DOHH2 (cell line): ENCODE measurements at regions not wholly inside any gene's neighbourhood (a gene's known extent, or its start where the extent isn't known, plus 50 kb on each side); places are given as distances from the start of the nearest gene placed in this dataset.

Source experiments
- H3F3A ChIP-seq: fragments of 200-600 bp; sonication (generic), shearing (Covaris generic); 2 replicates; pipeline ENCODE4 v1.6.0; 2016; ENCODE audit warnings: antibody characterized with exemption, mild to moderate bottlenecking; ENCODE audit not compliant: control insufficient read depth, insufficient read depth
- H3K27ac ChIP-seq: fragments of 200-600 bp; sonication (generic); 2 replicates; pipeline ENCODE4 v1.5.1; 2014; ENCODE audit warnings: low read depth, mild to moderate bottlenecking, low read length, moderate library complexity
- H3K27me3 ChIP-seq: fragments of 200-600 bp; sonication (generic); 2 replicates; pipeline ENCODE4 v1.6.1; 2014; ENCODE audit warnings: mild to moderate bottlenecking, low read length, mixed read lengths; ENCODE audit not compliant: control insufficient read depth
- H3K36me3 ChIP-seq: fragments of 200-600 bp; sonication (generic); 2 replicates; pipeline ENCODE4 v1.6.1; 2014; ENCODE audit warnings: mild to moderate bottlenecking, low read length, moderate library complexity, mixed read lengths; ENCODE audit not compliant: control insufficient read depth
- H3K4me1 ChIP-seq: fragments of 200-600 bp; sonication (generic); 2 replicates; pipeline ENCODE4 v1.6.1; 2014; ENCODE audit warnings: mild to moderate bottlenecking, low read length, mixed read lengths; ENCODE audit not compliant: control insufficient read depth
- H3K4me2 ChIP-seq: fragments of 200-600 bp; sonication (generic); 2 replicates; pipeline ENCODE4 v1.6.0; 2014; ENCODE audit warnings: mild to moderate bottlenecking, low read length, moderate library complexity
- H3K4me3 ChIP-seq: fragments of 200-600 bp; sonication (generic); 2 replicates; pipeline ENCODE4 v1.5.1; 2014; ENCODE audit warnings: mild to moderate bottlenecking, low read length, mixed read lengths
- H3K79me2 ChIP-seq: fragments of 200-600 bp; sonication (generic); 2 replicates; pipeline ENCODE4 v1.6.1; 2014; ENCODE audit warnings: mild to moderate bottlenecking, low read length, mixed read lengths; ENCODE audit not compliant: control insufficient read depth
- H3K9me2 ChIP-seq: fragments of 200-600 bp; sonication (generic); replicated peaks from 2 replicates; pipeline ENCODE4 v1.6.1; 2014; ENCODE audit warnings: mild to moderate bottlenecking, low read length, mixed read lengths; ENCODE audit not compliant: control insufficient read depth
- H3K9me3 ChIP-seq: fragments of 200-600 bp; sonication (generic); 2 replicates; pipeline ENCODE4 v1.6.1; 2014; ENCODE audit warnings: antibody characterized with exemption, low read length, mixed read lengths; ENCODE audit not compliant: control insufficient read depth, insufficient read depth
- H4K20me1 ChIP-seq: fragments of 200-600 bp; sonication (generic); 2 replicates; pipeline ENCODE4 v1.6.0; 2014; ENCODE audit warnings: low read depth, mild to moderate bottlenecking, antibody characterized with exemption, low read length, moderate library complexity; ENCODE audit not compliant: control insufficient read depth, insufficient read depth
- CTCF ChIP-seq: fragments of 200-600 bp; sonication (generic); IDR thresholded peaks from one replicate; pipeline ENCODE4 v1.5.1; 2014; ENCODE audit warnings: antibody characterized with exemption, mild to moderate bottlenecking, low read depth, low read length; ENCODE audit not compliant: poor library complexity, severe bottlenecking
- EZH2phosphoT487 ChIP-seq: fragments of 200-600 bp; sonication (generic); IDR thresholded peaks from 2 replicates; pipeline ENCODE4 v1.6.1; 2017; ENCODE audit warnings: borderline replicate concordance, mild to moderate bottlenecking, antibody characterized with exemption, low read length, moderate library complexity, mixed read lengths

GRCh38 chr4:175539498-175539897 lies 272.6 kb downstream of the GPM6A start:
- Histone ChIP-seq H3K4me2 (no peak overlapping the region), H3K27me3 (no peaks in the 10 kb centered on the region), H3K79me2 (no peaks in the 10 kb centered on the region), H3K9me2 (no peaks in the 10 kb centered on the region), H3K4me3 (no peak overlapping the region), H3K27ac (no peak overlapping the region), H3K36me3 (no peaks in the 10 kb centered on the region), H3K4me1 (no peaks in the 10 kb centered on the region), H3F3A (no peaks in the 10 kb centered on the region), H4K20me1 (no peaks in the 10 kb centered on the region), H3K9me3 (no peaks in the 10 kb centered on the region)
- TF ChIP-seq CTCF (no peak), EZH2phosphoT487 (no peak)

- H3K4me2 ChIP-seq, result no peak overlapping the region
- no peaks in the 10 kb centered on the region for H3K4me1 ChIP-seq
- TF ChIP-seq EZH2phosphoT487 (no peak), CTCF (no peak)
- H3F3A ChIP-seq, result no peaks in the 10 kb centered on the region
- H3K4me3 ChIP-seq, result no peak overlapping the region
- no peaks in the 10 kb centered on the region for H4K20me1 ChIP-seq
- no peak overlapping the region for H3K27ac ChIP-seq
- H3K9me3 ChIP-seq, result no peaks in the 10 kb centered on the region
- H3K79me2 ChIP-seq, result no peaks in the 10 kb centered on the region
- no peaks in the 10 kb centered on the region for H3K36me3 ChIP-seq
- no peaks in the 10 kb centered on the region for H3K27me3 ChIP-seq
- H3K9me2 ChIP-seq, result no peaks in the 10 kb centered on the region
Observed at GRCh38 chr4:175540151-175540550, 271.9 kb downstream of the GPM6A start.

- no peaks in the 10 kb centered on the region for H3K79me2 ChIP-seq
- H3K4me3 ChIP-seq, result no peak overlapping the region
- no peak for TF ChIP-seq EZH2phosphoT487
- no peak for TF ChIP-seq CTCF
- no peak overlapping the region for H3K4me2 ChIP-seq
- H3K9me2 ChIP-seq, result no peaks in the 10 kb centered on the region
- no peaks in the 10 kb centered on the region for H4K20me1 ChIP-seq
- no peaks in the 10 kb centered on the region for H3F3A ChIP-seq
- H3K9me3 ChIP-seq, result no peaks in the 10 kb centered on the region
- no peaks in the 10 kb centered on the region for H3K27me3 ChIP-seq
- H3K4me1 ChIP-seq, result no peaks in the 10 kb centered on the region
- H3K27ac ChIP-seq, result no peak overlapping the region
- H3K36me3 ChIP-seq, result no peaks in the 10 kb centered on the region
Observed at GRCh38 chr4:175540732-175541131, 271.3 kb downstream of the GPM6A start.

- Histone ChIP-seq H3F3A (no peaks in the 10 kb centered on the region), H3K9me2 (no peaks in the 10 kb centered on the region), H3K79me2 (no peaks in the 10 kb centered on the region), H3K4me1 (no peaks in the 10 kb centered on the region), H4K20me1 (no peaks in the 10 kb centered on the region), H3K9me3 (no peaks in the 10 kb centered on the region), H3K36me3 (no peaks in the 10 kb centered on the region), H3K4me3 (no peak overlapping the region), H3K27ac (no peak overlapping the region), H3K27me3 (no peaks in the 10 kb centered on the region), H3K4me2 (no peak overlapping the region)
- TF ChIP-seq EZH2phosphoT487 (no peak), CTCF (no peak)
Observed at GRCh38 chr4:175542786-175543185, 269.3 kb downstream of the GPM6A start.
